ENCODE measurements at regions not wholly inside any gene's neighbourhood (a gene's known extent, or its start where the extent isn't known, plus 50 kb on each side); places are given as distances from the start of the nearest gene placed in this dataset.

DNA sequence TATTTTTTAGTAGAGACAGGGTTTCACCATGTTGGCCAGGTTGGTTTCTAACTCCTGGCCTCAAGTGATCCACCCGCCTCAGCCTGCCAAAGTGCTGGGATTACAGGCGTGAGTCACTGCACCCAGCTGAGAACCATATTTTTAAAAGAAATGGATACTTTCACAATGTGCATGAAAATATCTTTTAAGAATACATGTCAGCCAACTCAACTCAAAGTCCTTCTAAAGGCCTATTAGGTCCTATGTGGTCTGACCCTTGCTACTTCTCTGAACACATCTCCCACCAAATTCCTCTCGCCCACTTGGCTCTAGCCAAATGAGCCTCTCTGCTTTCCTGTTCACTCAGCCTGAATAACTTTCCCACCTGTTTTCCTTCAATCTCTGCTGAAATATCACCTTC lies 119.6 kb downstream of the MTX2 start:
- TF ChIP-seq, protein P1, sequence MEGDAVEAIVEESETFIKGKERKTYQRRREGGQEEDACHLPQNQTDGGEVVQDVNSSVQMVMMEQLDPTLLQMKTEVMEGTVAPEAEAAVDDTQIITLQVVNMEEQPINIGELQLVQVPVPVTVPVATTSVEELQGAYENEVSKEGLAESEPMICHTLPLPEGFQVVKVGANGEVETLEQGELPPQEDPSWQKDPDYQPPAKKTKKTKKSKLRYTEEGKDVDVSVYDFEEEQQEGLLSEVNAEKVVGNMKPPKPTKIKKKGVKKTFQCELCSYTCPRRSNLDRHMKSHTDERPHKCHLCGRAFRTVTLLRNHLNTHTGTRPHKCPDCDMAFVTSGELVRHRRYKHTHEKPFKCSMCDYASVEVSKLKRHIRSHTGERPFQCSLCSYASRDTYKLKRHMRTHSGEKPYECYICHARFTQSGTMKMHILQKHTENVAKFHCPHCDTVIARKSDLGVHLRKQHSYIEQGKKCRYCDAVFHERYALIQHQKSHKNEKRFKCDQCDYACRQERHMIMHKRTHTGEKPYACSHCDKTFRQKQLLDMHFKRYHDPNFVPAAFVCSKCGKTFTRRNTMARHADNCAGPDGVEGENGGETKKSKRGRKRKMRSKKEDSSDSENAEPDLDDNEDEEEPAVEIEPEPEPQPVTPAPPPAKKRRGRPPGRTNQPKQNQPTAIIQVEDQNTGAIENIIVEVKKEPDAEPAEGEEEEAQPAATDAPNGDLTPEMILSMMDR (IDR thresholded peaks at IDR 0.05; ENCODE audit: borderline replicate concordance, insufficient read depth, low read depth, low read length) = no peak
- H3K4me3 ChIP-seq (ENCODE audit: low read depth, low read length) = no peak overlapping the region

DNA sequence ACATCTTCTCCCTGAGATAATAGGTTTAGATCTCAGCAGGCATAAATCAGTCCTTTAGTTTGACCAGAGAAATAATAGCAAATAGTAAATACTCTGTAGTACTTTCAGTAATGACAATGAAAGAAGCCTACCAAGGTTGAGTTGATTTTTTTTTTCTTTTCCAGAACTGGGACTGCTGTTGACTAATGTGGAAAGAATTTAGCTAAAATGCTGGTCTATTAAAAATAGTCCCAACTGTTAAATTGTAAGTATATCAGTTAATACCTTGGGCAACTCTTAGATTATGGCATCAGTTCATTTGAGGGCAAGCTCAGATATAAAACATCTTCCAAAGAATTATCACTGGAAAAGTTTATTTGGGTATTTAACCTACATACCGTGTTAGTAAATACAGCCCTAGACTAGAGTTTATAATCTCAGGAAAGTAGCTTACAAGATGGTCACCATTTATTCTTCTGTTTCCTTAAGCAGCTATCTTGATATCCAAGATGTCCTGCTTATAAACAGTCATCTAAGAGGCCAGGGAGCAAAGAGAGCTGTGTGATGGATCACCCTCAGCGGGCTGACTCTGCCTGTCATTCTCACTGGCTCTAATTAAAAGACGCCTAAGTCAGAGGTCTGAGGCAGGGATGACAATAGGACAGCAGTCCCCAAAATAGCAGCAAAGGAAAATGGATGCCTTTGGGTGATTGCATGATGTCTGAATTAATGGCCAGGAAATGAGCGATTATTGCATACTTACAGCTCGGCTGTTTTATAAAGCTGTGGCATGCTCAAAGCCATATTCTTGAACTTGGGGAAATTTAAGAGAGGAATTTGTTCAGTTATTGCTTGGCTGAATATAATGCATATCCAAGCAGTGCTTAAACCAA lies 121.3 kb downstream of the MTX2 start:
- no peak overlapping the region for H3K4me3 ChIP-seq (ENCODE audit: low read depth, low read length)
- TF ChIP-seq, protein P1 (IDR thresholded peaks at IDR 0.05; ENCODE audit: borderline replicate concordance, insufficient read depth, low read depth, low read length) = no peak

DNA sequence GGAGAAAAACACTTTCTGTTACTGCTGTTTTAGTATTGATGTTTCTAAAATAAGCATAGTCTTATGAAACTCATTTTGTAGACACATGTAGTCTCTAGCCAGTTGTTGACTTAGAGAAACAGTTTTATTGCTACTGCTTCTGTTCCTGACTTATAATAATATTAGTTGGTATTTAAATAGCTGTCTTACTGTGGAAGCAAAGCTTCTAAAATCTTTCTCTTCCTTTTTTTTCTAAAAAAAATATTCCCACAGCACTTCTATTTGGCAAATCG lies 121.8 kb downstream of the MTX2 start:
- TF ChIP-seq, protein P1 (IDR thresholded peaks at IDR 0.05; ENCODE audit: borderline replicate concordance, insufficient read depth, low read depth, low read length) = no peak
- H3K4me3 ChIP-seq (ENCODE audit: low read depth, low read length) = no peak overlapping the region

DNA sequence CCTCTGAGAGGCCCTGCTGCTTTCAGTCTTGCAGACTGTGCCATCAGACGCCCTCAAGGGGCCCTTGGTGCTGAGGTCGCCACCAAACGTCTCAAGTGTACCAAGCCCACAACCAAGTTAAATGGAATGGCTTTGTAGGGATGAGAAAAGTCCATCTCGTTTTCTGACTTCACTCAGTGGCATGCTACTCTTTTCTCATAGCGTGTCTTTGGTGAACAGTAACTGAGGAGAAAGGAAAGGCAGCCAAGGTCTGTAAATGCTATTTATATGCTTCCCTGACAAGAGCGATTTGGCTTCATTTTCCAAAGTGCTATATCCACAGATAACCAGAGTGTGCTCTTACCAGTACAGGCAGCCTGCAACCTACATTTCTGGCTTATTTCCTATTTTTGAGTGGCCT lies 123.0 kb downstream of the MTX2 start:
- TF ChIP-seq, protein P1 (IDR thresholded peaks at IDR 0.05; ENCODE audit: borderline replicate concordance, insufficient read depth, low read depth, low read length) = no peak
- H3K4me3 ChIP-seq (ENCODE audit: low read depth, low read length) = no peak overlapping the region

DNA sequence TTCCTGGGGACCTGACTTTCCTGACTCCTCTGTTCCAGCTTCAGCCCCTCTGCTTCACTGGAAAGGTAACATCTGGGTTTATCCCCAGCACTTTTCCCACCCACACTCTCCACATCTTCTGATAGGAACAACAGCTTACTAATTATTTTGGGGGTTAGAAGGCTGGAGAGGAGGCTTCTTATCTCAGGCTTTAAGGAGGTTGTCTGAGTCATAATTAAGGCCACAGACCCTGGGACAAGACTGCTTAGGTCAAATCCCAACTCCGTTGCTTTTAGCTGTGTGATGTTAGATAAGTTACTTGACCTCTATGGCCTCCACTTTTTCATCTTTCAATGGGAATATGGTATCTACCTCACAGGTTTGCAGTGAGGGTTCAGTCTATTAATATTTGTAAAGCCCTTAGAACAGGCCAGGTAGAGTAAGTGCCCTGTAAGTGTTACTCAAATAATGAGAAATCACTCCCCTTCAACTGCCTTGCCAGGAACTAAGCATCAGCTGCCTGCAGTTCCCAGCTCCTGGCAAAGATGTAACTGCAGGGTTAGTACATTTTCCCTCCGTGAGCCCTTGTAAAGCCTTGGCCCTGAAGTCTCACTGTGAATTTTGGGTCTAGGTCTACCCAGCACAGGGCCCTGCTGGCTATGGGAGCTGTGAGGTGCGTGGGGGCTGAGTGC lies 123.6 kb downstream of the MTX2 start:
- TF ChIP-seq, protein P1 (IDR thresholded peaks at IDR 0.05; ENCODE audit: borderline replicate concordance, insufficient read depth, low read depth, low read length) = no peak
- H3K4me3 ChIP-seq (ENCODE audit: low read depth, low read length) = no peak overlapping the region

DNA sequence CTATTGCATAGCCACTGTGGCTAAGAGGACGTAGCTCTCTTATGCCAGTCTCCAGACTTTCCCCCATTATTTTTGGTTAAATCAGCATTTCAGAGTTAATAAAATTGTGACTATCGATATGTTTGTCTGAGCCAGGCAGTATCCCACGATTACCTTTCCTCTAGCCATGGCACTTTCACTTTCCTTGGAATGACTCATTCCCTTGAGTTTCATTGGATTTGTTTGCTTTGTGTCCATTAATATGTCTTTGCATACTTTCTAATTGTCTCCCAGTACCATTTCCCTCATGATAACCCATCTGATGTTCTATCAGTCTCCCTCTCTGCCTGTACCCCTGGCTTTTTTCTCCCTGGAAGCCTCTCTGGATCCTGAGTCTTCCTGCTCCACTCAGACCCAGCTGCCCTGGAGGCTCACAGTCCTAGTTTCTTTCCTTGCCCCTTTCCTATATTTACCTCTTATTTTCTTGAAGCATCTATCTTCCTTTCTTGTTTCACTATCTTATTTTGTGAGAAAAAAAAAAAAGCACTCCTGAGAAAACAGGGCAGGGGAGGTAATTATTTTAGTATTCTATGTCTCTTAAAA lies 126.1 kb downstream of the MTX2 start:
- H3K4me3 ChIP-seq (ENCODE audit: low read depth, low read length) = no peak overlapping the region

More for the DNA sequence above, 126.1 kb downstream of the MTX2 start:
- TF ChIP-seq, protein P1 (IDR thresholded peaks at IDR 0.05; ENCODE audit: borderline replicate concordance, insufficient read depth, low read depth, low read length) = no peak

Measured in GM12875 (cell line).